Right atrium auricular region (tissue), 2 donors: ENCODE measurements at regions not wholly inside any gene's neighbourhood (a gene's known extent, or its start where the extent isn't known, plus 50 kb on each side); places are given as distances from the start of the nearest gene placed in this dataset.

Source experiments
- DNase-seq: peaks from one replicate; pipeline ENCODE4 v3.0.0-alpha.2; 2019; ENCODE audit warnings: low spot score
- H3K27ac ChIP-seq, 2 donors: fragments of 200-600 bp; sonication (generic); 1 replicate in 1 of 2; 2 replicates in 1 of 2; pipeline ENCODE4 v1.5.1; 2016 to 2019
- H3K27me3 ChIP-seq, 2 donors: fragments of 200-600 bp; sonication (generic); one replicate each; pipeline versions ENCODE4 v1.5.1 to v1.6.0; 2017 to 2019
- H3K36me3 ChIP-seq: fragments of 200-600 bp; sonication (generic); one replicate; pipeline ENCODE4 v1.5.1; 2016
- H3K4me1 ChIP-seq, 2 donors: fragments of 200-600 bp; sonication (generic); one replicate each; pipeline versions ENCODE4 v1.5.1 to v1.6.0; 2017 to 2019
- H3K4me3 ChIP-seq, 2 donors: fragments of 200-600 bp; sonication (generic); 1 replicate in 1 of 2; 2 replicates in 1 of 2; pipeline ENCODE4 v1.5.1; 2017 to 2019; ENCODE audit warnings: mild to moderate bottlenecking in 1 of 2, moderate library complexity in 1 of 2
- H3K9me3 ChIP-seq, 2 donors: fragments of 200-600 bp; sonication (generic); one replicate each; pipeline ENCODE4 v1.5.1; 2019
- CTCF ChIP-seq, 2 donors: fragments of 200-600 bp; sonication (generic); IDR thresholded peaks; one replicate each; pipeline ENCODE4 v1.5.1; 2019; ENCODE audit warnings: antibody characterized with exemption in 2 of 2

DNA sequence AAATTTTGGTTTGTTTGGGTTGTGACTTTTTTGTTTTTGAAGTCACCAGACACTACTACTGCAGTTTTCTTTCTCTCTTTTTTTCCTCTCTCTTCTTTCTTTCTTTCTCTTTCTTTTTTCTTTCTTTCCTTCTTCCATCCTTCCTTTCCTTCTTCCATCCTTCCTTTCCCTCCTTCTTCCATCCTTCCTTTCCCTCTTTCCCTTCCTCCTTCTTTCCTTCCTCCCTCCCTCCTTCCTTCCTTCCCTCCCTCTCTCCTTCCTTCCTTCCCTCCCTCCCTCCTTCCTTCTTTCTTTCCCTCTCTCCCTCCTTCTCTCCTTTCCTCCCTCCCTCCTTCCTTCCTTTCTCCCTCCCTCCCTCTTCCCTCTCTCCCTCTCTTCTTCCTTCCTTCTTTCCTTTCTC is 230.3 kb upstream of the TYRP1 start:
- Histone ChIP-seq H3K9me3 (no peaks in the 10 kb centered on the region), H3K27me3 (no peaks in the 10 kb centered on the region), H3K27ac (no peak overlapping the region), H3K4me3 (no peak overlapping the region), H3K4me1 (no peaks in the 10 kb centered on the region), H3K36me3 (no peaks in the 10 kb centered on the region)
- no peak for TF ChIP-seq CTCF (IDR thresholded peaks at IDR 0.05)
- DNase-seq, result no peak

DNA sequence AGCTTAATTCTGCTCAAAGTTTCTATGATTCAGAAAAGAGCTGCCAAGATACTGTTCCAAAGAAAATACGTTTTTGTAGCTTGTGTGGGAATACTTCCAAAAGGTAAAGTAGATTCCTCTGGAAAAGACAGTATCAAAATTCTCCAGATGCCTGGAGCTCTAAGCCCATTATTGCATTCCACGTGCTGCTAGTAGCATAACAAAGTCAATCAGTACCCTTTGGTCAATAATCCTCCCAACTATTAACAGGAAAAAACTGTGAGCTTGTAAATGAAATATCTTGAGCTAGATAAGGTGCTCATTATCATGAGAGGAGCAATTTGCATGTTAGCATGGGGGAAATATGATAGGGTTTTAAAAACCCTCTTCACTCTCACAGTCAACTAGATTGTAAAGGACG is 229.5 kb upstream of the TYRP1 start:
- no peaks in the 10 kb centered on the region for H3K9me3 ChIP-seq
- no peaks in the 10 kb centered on the region for H3K4me1 ChIP-seq
- no peak for DNase-seq
- TF ChIP-seq CTCF (IDR thresholded peaks at IDR 0.05), result no peak
- H3K4me3 ChIP-seq, result no peak overlapping the region
- no peaks in the 10 kb centered on the region for H3K27me3 ChIP-seq
- H3K27ac ChIP-seq, result no peak overlapping the region
- no peaks in the 10 kb centered on the region for H3K36me3 ChIP-seq

DNA sequence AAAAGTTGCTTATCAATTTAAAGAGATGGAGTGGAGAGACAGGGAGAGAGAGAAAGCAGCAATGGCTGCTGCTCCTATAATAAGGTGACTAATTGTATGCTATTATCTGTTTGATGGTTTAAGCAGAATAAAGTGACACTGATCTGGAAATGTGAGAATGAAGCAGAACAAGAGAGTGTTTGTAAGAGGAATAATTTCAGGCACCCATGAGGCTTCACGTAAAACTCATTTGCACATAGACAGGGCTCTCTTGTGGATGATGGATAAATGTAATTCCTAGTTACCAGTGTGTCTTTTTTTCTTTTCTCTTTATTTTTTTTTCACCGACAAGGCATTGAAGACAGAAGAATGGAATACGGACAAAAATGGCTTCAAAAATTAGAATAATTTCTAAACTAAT is 228.8 kb upstream of the TYRP1 start:
- no peak overlapping the region for H3K4me3 ChIP-seq
- no peaks in the 10 kb centered on the region for H3K4me1 ChIP-seq
- TF ChIP-seq CTCF (IDR thresholded peaks at IDR 0.05), result no peak
- H3K27me3 ChIP-seq, result no peaks in the 10 kb centered on the region
- H3K27ac ChIP-seq, result no peak overlapping the region
- H3K36me3 ChIP-seq, result no peaks in the 10 kb centered on the region
- no peaks in the 10 kb centered on the region for H3K9me3 ChIP-seq
- DNase-seq, result no peak

DNA sequence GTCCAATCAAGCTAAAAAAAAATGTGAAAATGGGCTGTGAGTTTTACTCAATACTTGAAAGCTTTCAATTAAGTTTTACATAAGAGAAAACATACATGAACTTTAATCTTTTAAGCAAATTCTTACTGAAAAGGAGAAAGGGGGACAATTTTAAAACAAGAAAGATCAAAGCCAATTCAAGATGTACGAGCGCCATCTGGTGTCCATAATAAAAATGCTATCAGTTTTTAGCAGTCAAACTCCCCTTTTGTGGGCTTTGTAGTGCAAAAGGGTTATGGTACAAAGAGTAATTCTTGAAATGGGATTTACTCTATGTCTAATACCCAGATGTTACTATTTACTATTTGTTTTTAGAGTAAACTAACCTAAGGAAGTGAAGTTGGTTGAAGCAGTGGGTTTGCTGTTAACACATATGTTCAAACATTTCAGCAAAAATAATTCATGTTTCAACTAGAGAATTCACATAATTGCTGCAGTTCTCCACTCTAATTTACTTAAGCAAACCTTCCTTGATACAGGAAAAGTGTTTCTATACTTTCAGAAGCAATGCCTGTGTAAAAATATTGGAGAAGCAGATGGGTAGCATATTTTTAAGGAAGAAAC is 228.2 kb upstream of the TYRP1 start:
- Histone ChIP-seq H3K4me1 (no peaks in the 10 kb centered on the region), H3K27me3 (no peaks in the 10 kb centered on the region), H3K27ac (no peak overlapping the region), H3K36me3 (no peaks in the 10 kb centered on the region), H3K4me3 (no peak overlapping the region), H3K9me3 (no peaks in the 10 kb centered on the region)
- no peak for DNase-seq
- peak; percentile 37 to 68 for TF ChIP-seq CTCF (IDR thresholded peaks at IDR 0.05)

DNA sequence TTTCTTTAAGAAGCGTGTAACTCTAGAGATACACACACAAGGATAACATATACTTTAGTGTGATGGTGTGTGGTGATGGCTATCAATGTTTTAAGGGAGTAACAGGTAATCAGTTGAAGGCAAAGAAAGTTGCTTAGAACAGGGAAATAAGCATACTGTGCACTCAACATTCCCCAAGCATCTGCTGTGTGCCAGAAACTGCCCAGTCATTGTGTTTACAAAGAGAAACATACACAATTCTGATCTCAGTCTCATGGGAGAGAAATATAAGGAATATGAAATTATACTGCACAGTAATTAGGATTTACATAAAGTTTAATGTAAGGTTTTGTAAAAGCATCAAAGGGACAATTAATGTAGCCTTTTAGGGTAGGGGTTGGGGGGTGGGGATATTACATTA is 224.1 kb upstream of the TYRP1 start:
- H3K4me3 ChIP-seq, result no peak overlapping the region
- H3K9me3 ChIP-seq, result no peaks in the 10 kb centered on the region
- DNase-seq, result no peak
- TF ChIP-seq CTCF (IDR thresholded peaks at IDR 0.05), result no peak
- H3K36me3 ChIP-seq, result no peaks in the 10 kb centered on the region
- H3K4me1 ChIP-seq, result no peaks in the 10 kb centered on the region
- no peak overlapping the region for H3K27ac ChIP-seq
- no peaks in the 10 kb centered on the region for H3K27me3 ChIP-seq

- no peaks in the 10 kb centered on the region for H3K27me3 ChIP-seq
- H3K27ac ChIP-seq, result no peak overlapping the region
- no peak for TF ChIP-seq CTCF (IDR thresholded peaks at IDR 0.05)
- DNase-seq, result no peak
- H3K4me3 ChIP-seq, result no peak overlapping the region
- no peaks in the 10 kb centered on the region for H3K4me1 ChIP-seq
- H3K9me3 ChIP-seq, result no peaks in the 10 kb centered on the region
- no peaks in the 10 kb centered on the region for H3K36me3 ChIP-seq
These were observed 198.8 kb upstream of the TYRP1 start for GRCh38 chr9:12494411-12494810.
